ENCODE measurements at regions not wholly inside any gene's neighbourhood (a gene's known extent, or its start where the extent isn't known, plus 50 kb on each side); places are given as distances from the start of the nearest gene placed in this dataset.
A peak's percentile ranks its signal among the peaks of the same experiment; 100 is the strongest.
"Not testable (repeated sequence)": the region's sequence is repeated elsewhere in the genome, so short reads cannot be mapped to it uniquely, and the experiment has no call there.

GRCh38 chr12:59134750-59135149 is 214.4 kb upstream of the LRIG3 start:
- no peak for DNase-seq

- DNase-seq = no peak
Measured at GRCh38 chr12:59131462-59131861, 211.2 kb upstream of the LRIG3 start.

GRCh38 chr12:59122784-59123183 is 202.5 kb upstream of the LRIG3 start:
- no peak for DNase-seq

GRCh38 chr12:59121451-59121850 is 201.1 kb upstream of the LRIG3 start:
- no peak for DNase-seq

DNA sequence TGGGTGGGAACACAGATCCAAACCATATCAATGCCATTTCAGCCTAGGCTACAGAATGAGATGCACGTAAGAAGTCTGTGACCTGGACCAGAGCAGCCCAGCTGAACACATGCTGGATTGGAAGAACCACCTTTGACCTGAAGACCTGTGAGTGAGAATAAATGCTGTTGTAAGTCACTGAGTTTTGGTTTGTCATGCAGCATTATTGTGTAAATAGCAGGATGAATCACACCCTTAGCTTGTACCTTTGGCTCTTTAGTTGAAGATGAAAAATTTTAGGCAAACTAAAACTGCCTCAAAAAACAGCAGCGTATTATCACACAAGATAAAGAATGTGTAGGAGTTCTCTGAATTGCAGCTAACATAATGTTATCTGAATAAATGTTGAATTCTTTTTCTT is 199.4 kb upstream of the LRIG3 start:
- no peak for DNase-seq

DNA sequence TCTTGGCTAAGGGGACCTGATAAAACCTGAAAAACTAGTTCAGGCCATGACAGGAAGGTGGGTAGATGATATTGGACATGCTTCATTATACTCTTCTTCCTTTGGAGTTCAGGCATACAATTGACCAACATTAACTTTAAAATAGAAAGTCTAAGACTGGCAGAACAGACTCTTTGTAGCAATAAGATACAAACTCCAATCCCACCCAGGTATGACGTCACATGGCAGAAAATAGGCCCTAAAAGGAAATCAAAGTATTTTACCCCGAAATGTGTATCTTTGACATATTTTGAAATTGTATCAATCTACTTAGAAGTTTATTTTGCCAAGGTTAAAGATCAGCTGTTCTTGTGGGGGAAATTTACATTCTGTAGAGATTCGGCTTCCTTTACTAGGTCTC is 198.1 kb upstream of the LRIG3 start:
- DNase-seq = no peak

GRCh38 chr12:59115995-59116394 is 195.7 kb upstream of the LRIG3 start:
- no peak for DNase-seq

DNA sequence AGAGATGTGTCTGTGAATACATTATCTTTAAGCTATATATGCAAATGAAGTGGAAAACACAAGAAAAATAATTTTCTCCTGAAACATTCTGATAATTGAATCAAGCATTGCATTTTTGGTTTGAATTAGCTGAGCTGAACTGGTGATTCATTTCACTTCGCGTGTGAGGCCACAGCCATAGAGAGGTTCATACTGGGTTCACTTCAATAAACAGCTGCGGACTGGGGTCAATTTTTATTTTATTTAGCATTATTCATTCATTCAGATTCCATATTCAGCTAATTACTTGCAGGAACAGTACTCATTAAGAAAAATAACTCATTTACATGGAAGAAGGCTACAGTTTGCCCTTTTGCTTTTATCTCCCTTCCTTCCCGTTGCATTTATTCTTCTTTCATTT is 195.2 kb upstream of the LRIG3 start:
- no peak for DNase-seq

DNA sequence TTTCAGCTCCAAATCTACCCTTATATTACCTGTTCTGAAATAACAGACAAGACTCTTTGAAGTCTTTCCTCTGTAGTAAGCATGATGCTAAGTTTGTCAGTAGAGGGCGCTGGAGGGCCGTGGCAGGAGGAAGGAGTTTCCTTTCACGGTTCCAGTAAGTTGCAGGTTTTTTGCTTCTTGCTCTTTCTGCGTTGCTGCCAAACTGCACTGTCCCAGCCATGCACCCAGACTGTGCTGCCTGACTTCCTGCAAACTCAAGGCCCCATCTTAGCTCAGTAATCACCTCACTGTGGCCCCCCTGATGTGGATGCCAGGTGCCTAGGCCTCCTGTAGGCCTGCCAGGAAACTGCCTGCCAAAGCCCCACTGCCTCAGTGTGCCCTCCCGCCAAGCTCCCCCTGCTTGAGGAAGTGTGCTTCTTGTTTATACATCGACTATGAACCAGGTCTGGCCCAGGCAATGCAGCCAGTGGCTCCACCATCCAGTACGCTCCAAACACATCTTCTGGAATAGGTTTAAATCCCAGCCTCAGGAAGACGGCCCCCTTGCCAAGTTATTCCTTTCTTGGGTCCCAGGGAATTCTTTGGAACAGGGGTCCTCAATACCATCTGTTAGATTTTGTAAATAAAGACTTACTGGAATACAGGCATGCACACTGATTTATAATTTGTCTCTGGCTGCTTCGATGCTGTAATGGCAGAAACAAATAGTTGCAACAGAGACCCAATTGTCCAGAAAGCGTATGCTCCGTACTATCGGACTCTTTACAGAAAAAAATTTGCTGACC is 193.7 kb upstream of the LRIG3 start:
- DNase-seq = peak; percentile 64 to 74

DNA sequence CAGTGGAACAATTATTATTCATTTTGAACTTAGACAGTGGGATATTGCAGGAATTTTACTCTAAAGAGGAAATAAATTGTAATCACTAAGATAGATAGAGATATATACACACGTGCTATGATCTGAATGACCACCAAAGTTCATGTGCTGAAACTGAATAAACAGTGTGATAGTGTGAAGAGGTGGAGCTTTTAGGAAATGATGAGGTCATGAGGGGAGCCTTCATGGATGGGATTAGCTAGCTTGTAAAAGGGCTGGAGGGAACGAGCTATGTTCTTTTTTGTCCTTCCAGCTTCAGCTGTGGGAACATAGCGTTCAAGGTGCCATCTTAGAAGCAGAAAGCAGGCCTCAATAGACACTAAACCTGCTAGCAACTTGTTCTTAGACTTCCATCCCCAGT is 191.5 kb upstream of the LRIG3 start:
- no peak for DNase-seq

GRCh38 chr12:59108516-59108915 is 188.2 kb upstream of the LRIG3 start:
- DNase-seq = not testable (repeated sequence)

DNA sequence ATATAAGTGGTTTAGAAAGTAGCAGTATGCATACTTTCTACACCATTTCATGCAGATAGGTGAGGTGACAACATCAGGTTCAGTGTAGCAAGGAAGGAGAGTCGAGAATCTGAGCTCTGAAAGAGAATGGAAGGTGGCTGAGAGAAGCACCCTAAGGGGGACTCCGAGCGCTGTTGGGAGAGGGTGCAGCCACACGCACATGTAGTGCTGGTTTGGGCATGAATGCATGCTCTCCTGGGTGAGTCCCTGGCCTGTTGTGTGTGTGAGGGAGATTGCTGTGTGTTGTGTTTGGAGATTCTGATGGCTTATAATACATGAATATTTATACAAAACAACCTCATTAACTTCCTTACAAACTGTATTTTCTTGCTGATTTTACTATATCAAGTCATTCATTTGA is 180.3 kb upstream of the LRIG3 start:
- DNase-seq = no peak

DNA sequence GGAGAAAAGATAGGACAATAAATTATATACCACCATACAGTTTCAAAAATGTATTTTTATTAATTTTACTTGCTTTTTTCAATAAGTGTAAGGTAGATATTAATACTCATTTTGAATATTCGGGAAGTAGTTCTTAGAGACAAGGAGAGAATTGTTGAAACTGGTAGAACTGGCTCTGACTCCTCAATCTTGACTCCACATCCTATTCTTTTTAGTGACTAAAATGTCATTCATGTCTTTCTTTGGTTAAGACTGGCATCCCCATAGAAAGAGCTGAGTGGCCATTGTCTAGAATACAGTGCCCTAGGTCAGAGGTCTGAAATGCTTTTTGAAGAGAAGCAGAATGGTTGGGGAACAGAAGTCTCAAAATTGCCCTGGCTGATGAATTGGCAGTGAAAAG is 177.6 kb upstream of the LRIG3 start:
- DNase-seq = no peak

DNA sequence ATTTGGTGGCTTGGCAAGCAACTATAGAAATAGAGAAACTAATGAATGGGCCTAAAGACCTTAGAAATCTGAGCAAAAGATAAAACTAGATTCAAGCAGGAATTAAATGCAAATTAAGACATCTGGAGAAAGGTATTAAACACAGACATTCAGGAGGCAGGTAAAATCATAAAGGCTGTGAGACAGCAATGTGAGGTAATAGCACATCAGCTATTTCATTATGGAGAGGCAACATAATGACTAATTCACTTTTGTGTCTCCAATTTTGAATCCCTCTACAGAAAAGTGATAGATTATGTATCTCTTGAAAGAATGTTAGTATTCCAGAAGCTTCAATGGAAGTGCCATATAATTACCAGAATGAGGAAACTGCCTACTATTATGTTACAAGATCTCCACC is 175.9 kb upstream of the LRIG3 start:
- DNase-seq = no peak

GRCh38 chr12:59093073-59093772 is 172.9 kb upstream of the LRIG3 start:
- no peak for DNase-seq

DNA sequence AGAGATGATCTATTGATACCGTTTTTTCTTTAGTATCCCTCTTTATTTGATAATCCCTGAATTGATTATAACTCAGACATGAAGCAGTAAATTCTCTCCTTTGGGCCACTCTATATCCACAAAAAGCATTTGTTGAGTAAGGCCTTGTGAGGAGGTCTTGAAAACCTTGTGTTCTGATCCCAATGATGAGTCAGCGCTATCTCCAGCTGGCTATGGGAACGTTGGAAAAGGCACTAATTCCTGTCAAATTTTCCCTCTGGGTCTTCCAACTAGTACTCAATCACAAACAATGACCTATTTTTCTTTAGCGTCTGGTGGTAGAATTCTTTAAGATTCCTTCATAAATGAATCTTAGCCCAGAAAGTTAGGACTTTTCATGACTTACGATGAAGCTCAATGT is 168.4 kb upstream of the LRIG3 start:
- no peak for DNase-seq

GRCh38 chr12:59087691-59088090 is 167.4 kb upstream of the LRIG3 start:
- no peak for DNase-seq

DNA sequence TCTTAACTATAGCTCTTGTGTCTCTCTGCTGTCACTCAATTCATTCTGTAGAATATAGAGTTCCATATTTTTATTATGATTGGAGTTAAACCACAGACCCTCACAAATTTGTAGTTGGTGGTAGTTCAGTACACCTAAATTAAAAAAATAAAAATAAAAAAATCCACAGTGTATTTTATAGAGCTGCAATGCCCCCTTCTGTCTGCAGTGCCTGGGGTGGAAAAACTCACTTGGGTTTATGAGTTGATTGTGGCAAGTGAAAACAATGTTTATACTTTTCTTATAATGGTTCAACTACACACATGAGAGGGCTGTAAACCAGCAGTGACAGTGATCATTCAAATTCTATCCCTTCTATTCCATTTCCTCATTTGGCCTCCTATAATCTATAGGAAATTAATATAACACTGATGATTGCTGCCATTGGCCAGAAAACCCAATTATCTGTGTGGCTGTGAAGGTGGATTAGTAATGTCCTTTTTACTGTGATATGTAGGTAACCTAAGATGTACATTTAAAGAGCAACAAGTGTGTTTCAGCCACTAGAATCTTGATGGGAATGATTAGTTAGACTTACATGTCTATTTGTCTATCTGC is 166.9 kb upstream of the LRIG3 start:
- DNase-seq = no peak

DNA sequence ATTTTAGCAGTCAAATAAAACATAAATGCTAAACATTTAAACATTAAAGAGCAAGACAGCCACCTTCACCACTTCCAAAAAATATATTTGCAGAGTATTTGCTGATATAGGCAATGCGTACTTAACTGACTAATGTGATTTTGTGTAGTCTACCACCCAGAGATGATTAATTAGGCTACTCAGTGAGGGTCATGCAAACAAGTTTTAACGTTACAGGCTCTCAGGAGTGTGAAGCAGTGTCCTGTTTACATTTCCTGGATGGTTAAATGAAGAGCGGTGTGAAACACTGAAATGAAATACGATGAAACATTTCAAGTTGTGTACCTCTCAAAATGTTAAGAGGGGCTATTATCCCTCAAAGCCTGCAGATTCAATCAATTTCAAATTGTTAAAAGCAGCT is 165.8 kb upstream of the LRIG3 start:
- DNase-seq = no peak

DNA sequence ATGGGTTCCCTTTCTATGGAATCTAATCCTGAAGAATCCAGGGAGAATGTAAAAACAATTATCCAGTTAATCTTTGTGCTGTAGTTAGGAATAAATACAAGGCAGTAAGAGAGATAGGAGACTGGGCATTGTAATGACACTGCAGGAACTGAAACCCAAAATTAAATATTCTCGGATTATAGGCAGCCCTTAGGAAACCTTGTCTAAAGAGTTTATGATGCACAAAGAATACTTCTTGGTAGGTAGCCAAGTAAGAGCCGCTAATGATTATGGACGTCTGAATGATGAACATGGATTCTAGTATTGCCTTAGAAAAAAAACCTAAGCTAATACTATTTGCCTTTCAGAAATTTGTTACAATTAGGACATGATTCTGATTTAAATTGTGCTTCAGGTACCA is 165.4 kb upstream of the LRIG3 start:
- no peak for DNase-seq

- no peak for DNase-seq
Measured at GRCh38 chr12:59084511-59085375, 164.4 kb upstream of the LRIG3 start.

GRCh38 chr12:59082952-59083351 is 162.6 kb upstream of the LRIG3 start:
- no peak for DNase-seq

DNA sequence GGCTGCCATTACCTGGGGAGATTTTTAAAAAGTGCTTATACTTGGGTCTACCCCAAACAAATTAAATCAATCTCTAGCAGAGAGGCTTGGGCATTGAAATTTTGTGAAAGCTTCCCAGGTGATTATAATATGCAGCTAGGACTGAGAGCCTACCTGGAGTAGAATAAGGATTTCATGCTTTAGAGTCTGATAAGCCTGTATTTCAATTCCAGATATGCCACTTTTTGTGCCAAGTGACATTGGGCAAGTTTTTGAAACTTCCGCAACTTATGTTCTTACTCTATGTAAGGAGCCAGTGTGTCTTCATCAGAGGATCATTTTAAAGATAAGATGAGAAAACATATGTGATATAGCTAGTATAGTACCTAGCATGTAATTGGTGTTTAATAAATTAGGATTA is 159.8 kb upstream of the LRIG3 start:
- no peak for DNase-seq

Measured in inflammatory macrophage (primary cell).